Keratinocyte (primary cell): ENCODE measurements at regions not wholly inside any gene's neighbourhood (a gene's known extent, or its start where the extent isn't known, plus 50 kb on each side); places are given as distances from the start of the nearest gene placed in this dataset.

ENCODE experiments used
- DNase-seq: peaks from one replicate; pipeline ENCODE4 v3.0.0-alpha.2; 2011; ENCODE audit warnings: low read depth, missing footprints, low spot score
- FAIRE-seq: peaks from 2 replicates; lab custom pipeline; 2011; peaks lifted over from hg19 to GRCh38; lab: Jason Lieb, UNC
- H2AFZ ChIP-seq: 2 replicates; pipeline ENCODE4 v1.6.0; 2012; ENCODE audit warnings: low read length, control low read depth, inconsistent platforms; ENCODE audit not compliant: control insufficient read depth
- H3K27ac ChIP-seq: 2 replicates; pipeline ENCODE4 v1.5.1; 2011; ENCODE audit warnings: low read length; ENCODE audit not compliant: control insufficient read depth, insufficient read depth
- H3K27me3 ChIP-seq: 3 replicates; pipeline ENCODE4 v1.6.0; 2011; ENCODE audit warnings: low read length; ENCODE audit not compliant: control insufficient read depth, insufficient read depth; ENCODE audit errors: extremely low read depth
- H3K36me3 ChIP-seq, 2 experiments: 2 replicates in 1 of 2; 3 replicates in 1 of 2; pipeline ENCODE4 v1.5.1; 2011; ENCODE audit warnings: low read length in 2 of 2, mild to moderate bottlenecking in 1 of 2; ENCODE audit not compliant: control insufficient read depth in 2 of 2, insufficient read depth in 2 of 2; ENCODE audit errors: extremely low read depth in 1 of 2
- H3K4me1 ChIP-seq: 3 replicates; pipeline ENCODE4 v1.5.1; 2011; ENCODE audit warnings: low read length; ENCODE audit not compliant: control insufficient read depth, insufficient read depth; ENCODE audit errors: extremely low read depth
- H3K4me2 ChIP-seq: 3 replicates; pipeline ENCODE4 v1.6.0; 2011; ENCODE audit warnings: low read depth, low read length; ENCODE audit not compliant: control insufficient read depth, insufficient read depth; ENCODE audit errors: extremely low read depth
- H3K4me3 ChIP-seq, 3 experiments: fragments of 200-600 bp in 1 of 3; sonication (generic) in 1 of 3; 2 replicates in 2 of 3; 3 replicates in 1 of 3; pipeline ENCODE4 v1.5.1; 2011 to 2016; ENCODE audit warnings: low read length in 3 of 3, mild to moderate bottlenecking in 3 of 3, control low read depth in 2 of 3, inconsistent platforms in 1 of 3, low read depth in 1 of 3, mixed read lengths in 1 of 3, mixed run types in 1 of 3, moderate library complexity in 1 of 3; ENCODE audit not compliant: control insufficient read depth in 2 of 3, insufficient read depth in 2 of 3; ENCODE audit errors: extremely low read depth in 1 of 3
- H3K79me2 ChIP-seq: 2 replicates; pipeline ENCODE4 v1.6.0; 2012; ENCODE audit warnings: low read length; ENCODE audit not compliant: control insufficient read depth, insufficient read depth
- H3K9ac ChIP-seq: 3 replicates; pipeline ENCODE4 v1.6.0; 2011; ENCODE audit warnings: low read length; ENCODE audit not compliant: control insufficient read depth, insufficient read depth; ENCODE audit errors: extremely low read depth
- H3K9me1 ChIP-seq: 3 replicates; pipeline ENCODE4 v1.6.0; 2011; ENCODE audit warnings: low read length; ENCODE audit not compliant: control insufficient read depth, insufficient read depth; ENCODE audit errors: extremely low read depth
- H3K9me3 ChIP-seq: 2 replicates; pipeline ENCODE4 v1.5.1; 2012; ENCODE audit warnings: low read depth, low read length; ENCODE audit not compliant: control insufficient read depth
- H4K20me1 ChIP-seq: 3 replicates; pipeline ENCODE4 v1.6.0; 2011; ENCODE audit warnings: low read length; ENCODE audit not compliant: control insufficient read depth, insufficient read depth; ENCODE audit errors: extremely low read depth
- CTCF ChIP-seq, 3 experiments: IDR thresholded peaks in 1 of 3; conservative IDR thresholded peaks in 1 of 3; optimal IDR thresholded peaks in 1 of 3; 2 replicates in 2 of 3; 3 replicates in 1 of 3; pipeline versions ENCODE3 to v1.5.1; 2011; ENCODE audit warnings: low read length in 3 of 3, mild to moderate bottlenecking in 3 of 3, moderate library complexity in 2 of 3, control low read depth in 1 of 3, inconsistent platforms in 1 of 3; ENCODE audit not compliant: insufficient read depth in 2 of 3; ENCODE audit errors: extremely low read depth in 1 of 3
- EZH2 ChIP-seq: IDR thresholded peaks from one replicate; pipeline ENCODE4 v1.6.1; 2012; ENCODE audit warnings: inconsistent platforms, mild to moderate bottlenecking, low read length, moderate library complexity
- dilution Hi-C: fragments of 300-500 bp; cut with MboI; formaldehyde crosslinking; loops from one replicate; pipeline ENCODE4 v1.7.0; 2020; ENCODE audit warnings: low sequenced_read_pairs; ENCODE audit not compliant: extremely low pct_ligation_motif_present

DNA sequence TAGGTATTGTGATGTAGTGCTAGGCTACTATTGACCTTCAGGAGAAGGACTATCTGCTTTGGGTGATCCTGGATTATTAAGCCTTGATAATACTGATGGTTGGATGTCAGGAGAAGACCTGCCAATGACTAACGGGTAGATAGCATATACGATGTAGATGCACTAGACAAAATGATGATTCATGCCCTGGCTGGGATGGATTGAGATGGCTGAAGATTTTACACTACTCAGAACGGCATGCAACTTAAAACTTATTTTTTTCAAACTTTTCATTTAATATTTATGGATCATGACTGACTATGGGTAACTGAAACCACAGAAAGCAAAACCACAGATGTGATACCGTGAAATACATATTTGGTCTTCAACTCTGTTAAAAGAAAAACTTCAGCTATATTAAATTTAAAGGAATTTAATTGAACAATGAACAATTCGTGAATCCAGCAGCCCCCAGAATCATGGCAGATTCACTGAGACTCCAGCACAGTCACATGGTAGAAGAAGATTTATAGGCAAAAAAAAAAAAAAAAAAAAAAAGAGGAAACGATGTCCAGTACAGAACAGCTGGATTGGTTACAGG lies 124.6 kb upstream of the CDK13 start:
- H3K9ac ChIP-seq: no peak overlapping the region
- H3K79me2 ChIP-seq: no peaks in the 10 kb centered on the region
- FAIRE-seq (no peak), DNase-seq (no peak)
- H3K27ac ChIP-seq: no peak overlapping the region
- no peak for TF ChIP-seq EZH2
- TF ChIP-seq CTCF (optimal IDR thresholded peaks at IDR 0.05 in 1 of 3, IDR thresholded peaks at IDR 0.05 in 1 of 3, conservative IDR thresholded peaks at IDR 0.05 in 1 of 3; ENCODE audit: extremely low read depth in 1 of 3, insufficient read depth in 2 of 3, low read length in 3 of 3): no peak
- no peaks in the 10 kb centered on the region for H3K4me1 ChIP-seq
- H3K27me3 ChIP-seq: peaks cover 22% of the 10 kb centered on the region
- dilution Hi-C loops: no loop called here
- no peak overlapping the region for H2AFZ ChIP-seq
- no peaks in the 10 kb centered on the region for H3K9me1 ChIP-seq
- no peak overlapping the region for H3K4me2 ChIP-seq
- no peaks in the 10 kb centered on the region for H4K20me1 ChIP-seq
- no peaks in the 10 kb centered on the region for H3K36me3 ChIP-seq
- no peak overlapping the region for H3K4me3 ChIP-seq
- H3K9me3 ChIP-seq: no peaks in the 10 kb centered on the region

GRCh38 chr7:39826166-39826565 lies 123.9 kb upstream of the CDK13 start:
- TF ChIP-seq EZH2 (no peak), CTCF (optimal IDR thresholded peaks at IDR 0.05 in 1 of 3, IDR thresholded peaks at IDR 0.05 in 1 of 3, conservative IDR thresholded peaks at IDR 0.05 in 1 of 3; ENCODE audit: extremely low read depth in 1 of 3, insufficient read depth in 2 of 3, low read length in 3 of 3) (no peak)
- H3K27me3 ChIP-seq: peaks cover 22% of the 10 kb centered on the region
- H3K36me3 ChIP-seq: no peaks in the 10 kb centered on the region
- dilution Hi-C loops: no loop called here
- FAIRE-seq (no peak), DNase-seq (no peak)
- H4K20me1 ChIP-seq: no peaks in the 10 kb centered on the region
- no peak overlapping the region for H2AFZ ChIP-seq
- no peaks in the 10 kb centered on the region for H3K9me3 ChIP-seq
- H3K79me2 ChIP-seq: no peaks in the 10 kb centered on the region
- no peak overlapping the region for H3K4me3 ChIP-seq
- no peak overlapping the region for H3K9ac ChIP-seq
- H3K4me1 ChIP-seq: no peaks in the 10 kb centered on the region
- no peaks in the 10 kb centered on the region for H3K9me1 ChIP-seq
- H3K27ac ChIP-seq: no peak overlapping the region
- no peak overlapping the region for H3K4me2 ChIP-seq
